Osteocyte (in vitro differentiated cells): ENCODE measurements at regions not wholly inside any gene's neighbourhood (a gene's known extent, or its start where the extent isn't known, plus 50 kb on each side); places are given as distances from the start of the nearest gene placed in this dataset.

Experiments used
- DNase-seq: peaks from one replicate; pipeline ENCODE4 v3.0.0; 2021; ENCODE audit warnings: mixed read lengths; ENCODE audit not compliant: unreplicated experiment; ENCODE audit errors: extremely low spot score
- H3K27ac Mint-ChIP-seq: one replicate; pipeline ENCODE4 v1.8.0; 2021; ENCODE audit warnings: mild to moderate bottlenecking, mixed read lengths; ENCODE audit not compliant: unreplicated experiment
- H3K27me3 Mint-ChIP-seq: one replicate; pipeline ENCODE4 v1.8.0; 2021; ENCODE audit warnings: mixed read lengths; ENCODE audit not compliant: unreplicated experiment
- H3K36me3 Mint-ChIP-seq: one replicate; pipeline ENCODE4 v1.8.0; 2021; ENCODE audit warnings: mixed read lengths; ENCODE audit not compliant: unreplicated experiment
- H3K4me1 Mint-ChIP-seq: one replicate; pipeline ENCODE4 v1.8.0; 2021; ENCODE audit warnings: mixed read lengths; ENCODE audit not compliant: unreplicated experiment
- H3K4me3 Mint-ChIP-seq: one replicate; pipeline ENCODE4 v1.8.0; 2021; ENCODE audit warnings: mild to moderate bottlenecking, moderate library complexity, mixed read lengths; ENCODE audit not compliant: unreplicated experiment
- H3K9me3 Mint-ChIP-seq: one replicate; pipeline ENCODE4 v1.8.0; 2021; ENCODE audit warnings: mixed read lengths; ENCODE audit not compliant: unreplicated experiment
- CTCF ChIP-seq: fragments of 200-600 bp; sonication (generic); IDR thresholded peaks from 2 replicates; pipeline ENCODE4 v1.5.0; 2021; ENCODE audit warnings: antibody characterized with exemption, mild to moderate bottlenecking, moderate library complexity

GRCh38 chr4:183773790-183774189 is 114.7 kb downstream of the TRAPPC11 start:
- H3K4me3 Mint-ChIP-seq, result no peak overlapping the region
- H3K27ac Mint-ChIP-seq, result no peak overlapping the region
- peaks cover 21% of the 10 kb centered on the region for H3K27me3 Mint-ChIP-seq
- no peaks in the 10 kb centered on the region for H3K4me1 Mint-ChIP-seq
- no peak for DNase-seq
- no peaks in the 10 kb centered on the region for H3K36me3 Mint-ChIP-seq
- TF ChIP-seq CTCF, result no peak
- H3K9me3 Mint-ChIP-seq, result no peaks in the 10 kb centered on the region

GRCh38 chr4:183783306-183783705 is 121.8 kb upstream of the STOX2 start:
- no peak for DNase-seq
- Mint-ChIP-seq H3K4me3 (no peak overlapping the region), H3K27me3 (peaks cover 29% of the 10 kb centered on the region), H3K36me3 (no peaks in the 10 kb centered on the region), H3K9me3 (no peaks in the 10 kb centered on the region), H3K27ac (no peak overlapping the region), H3K4me1 (no peaks in the 10 kb centered on the region)
- TF ChIP-seq CTCF, result no peak

- DNase-seq, result no peak
- no peak overlapping the region for H3K27ac Mint-ChIP-seq
- no peaks in the 10 kb centered on the region for H3K36me3 Mint-ChIP-seq
- H3K4me3 Mint-ChIP-seq, result no peak overlapping the region
- H3K9me3 Mint-ChIP-seq, result no peaks in the 10 kb centered on the region
- peaks cover 28% of the 10 kb centered on the region for H3K27me3 Mint-ChIP-seq
- TF ChIP-seq CTCF, result no peak
- no peaks in the 10 kb centered on the region for H3K4me1 Mint-ChIP-seq
Observed at GRCh38 chr4:183783991-183784553, 121.0 kb upstream of the STOX2 start.

- no peak overlapping the region for H3K4me3 Mint-ChIP-seq
- no peak for TF ChIP-seq CTCF
- H3K27ac Mint-ChIP-seq, result no peak overlapping the region
- H3K4me1 Mint-ChIP-seq, result no peaks in the 10 kb centered on the region
- H3K36me3 Mint-ChIP-seq, result no peaks in the 10 kb centered on the region
- peaks cover 13% of the 10 kb centered on the region for H3K9me3 Mint-ChIP-seq
- peaks cover 14% of the 10 kb centered on the region for H3K27me3 Mint-ChIP-seq
- no peak for DNase-seq
Observed at GRCh38 chr4:183788308-183788905, 116.7 kb upstream of the STOX2 start.

GRCh38 chr4:183789657-183790056 is 115.5 kb upstream of the STOX2 start:
- peaks cover 20% of the 10 kb centered on the region for H3K9me3 Mint-ChIP-seq
- H3K4me1 Mint-ChIP-seq, result no peaks in the 10 kb centered on the region
- no peak overlapping the region for H3K4me3 Mint-ChIP-seq
- H3K27ac Mint-ChIP-seq, result no peak overlapping the region
- DNase-seq, result no peak
- no peaks in the 10 kb centered on the region for H3K36me3 Mint-ChIP-seq
- H3K27me3 Mint-ChIP-seq, result peaks cover 22% of the 10 kb centered on the region
- no peak for TF ChIP-seq CTCF
